MM.1S (cell line): ENCODE measurements at regions not wholly inside any gene's neighbourhood (a gene's known extent, or its start where the extent isn't known, plus 50 kb on each side); places are given as distances from the start of the nearest gene placed in this dataset.

Experiments
- DNase-seq: peaks from one replicate; pipeline ENCODE4 v3.0.0-alpha.2; 2015
- H2AFZ ChIP-seq: fragments of 300-600 bp; sonication (generic); 2 replicates; pipeline ENCODE4 v1.6.0; 2016; ENCODE audit warnings: antibody characterized with exemption, low read length
- H3F3A ChIP-seq: fragments of 300-600 bp; sonication (generic); 2 replicates; pipeline ENCODE4 v1.6.1; 2016; ENCODE audit warnings: mild to moderate bottlenecking, antibody characterized with exemption, low read length, moderate library complexity, mixed read lengths; ENCODE audit not compliant: insufficient read depth
- H3K27ac ChIP-seq: fragments of 300-600 bp; sonication (generic); 2 replicates; pipeline ENCODE4 v1.5.1; 2016; ENCODE audit warnings: mild to moderate bottlenecking, low read length
- H3K27me3 ChIP-seq: fragments of 300-600 bp; sonication (generic); replicated peaks from 2 replicates; pipeline ENCODE4 v1.6.0; 2016; ENCODE audit warnings: low read length; ENCODE audit not compliant: insufficient read depth
- H3K36me3 ChIP-seq: fragments of 300-600 bp; sonication (generic); replicated peaks from 2 replicates; pipeline ENCODE4 v1.6.1; 2016; ENCODE audit warnings: mild to moderate bottlenecking, low read length, mixed read lengths; ENCODE audit not compliant: insufficient read depth
- H3K4me1 ChIP-seq: fragments of 300-600 bp; sonication (generic); 2 replicates; pipeline ENCODE4 v1.6.1; 2016; ENCODE audit warnings: low read length, mixed read lengths
- H3K4me2 ChIP-seq: fragments of 300-600 bp; sonication (generic); 2 replicates; pipeline ENCODE4 v1.6.0; 2016; ENCODE audit warnings: low read depth, low read length
- H3K4me3 ChIP-seq: fragments of 300-600 bp; sonication (generic); 2 replicates; pipeline ENCODE4 v1.5.1; 2016; ENCODE audit warnings: low read length, mixed read lengths
- H3K79me2 ChIP-seq: fragments of 300-600 bp; sonication (generic); 2 replicates; pipeline ENCODE4 v1.6.1; 2016; ENCODE audit warnings: mixed run types, low read length, mixed read lengths
- H3K9ac ChIP-seq: fragments of 300-600 bp; sonication (generic); 2 replicates; pipeline ENCODE4 v1.6.1; 2016; ENCODE audit warnings: low read length, mixed read lengths
- H3K9me2 ChIP-seq: fragments of 300-600 bp; sonication (generic); replicated peaks from 2 replicates; pipeline ENCODE4 v1.6.1; 2016; ENCODE audit warnings: mild to moderate bottlenecking, low read length, mixed read lengths; ENCODE audit not compliant: insufficient read depth
- H3K9me3 ChIP-seq: fragments of 300-600 bp; sonication (generic); replicated peaks from 2 replicates; pipeline ENCODE4 v1.6.1; 2016; ENCODE audit warnings: mild to moderate bottlenecking, low read length, mixed read lengths; ENCODE audit not compliant: insufficient read depth
- H4K20me1 ChIP-seq: fragments of 300-600 bp; sonication (generic); 2 replicates; pipeline ENCODE4 v1.6.1; 2016; ENCODE audit warnings: mild to moderate bottlenecking, low read length, moderate library complexity, mixed read lengths; ENCODE audit not compliant: insufficient read depth
- CTCF ChIP-seq: fragments of 300-600 bp; sonication (generic); IDR thresholded peaks from 2 replicates; pipeline ENCODE4 v1.5.1; 2016; ENCODE audit warnings: antibody characterized with exemption, low read length, mixed read lengths
- EZH2 ChIP-seq: fragments of 300-600 bp; sonication (generic); optimal IDR thresholded peaks from 2 replicates; pipeline ENCODE3; 2017; ENCODE audit warnings: low read depth, mild to moderate bottlenecking, antibody characterized with exemption, low read length, mixed read lengths
- EZH2phosphoT487 ChIP-seq: fragments of 300-600 bp; sonication (generic); IDR thresholded peaks from 2 replicates; pipeline ENCODE4 v1.6.1; 2018; ENCODE audit warnings: antibody characterized with exemption, low read length

GRCh38 chr6:41428996-41429421, 93.6 kb downstream of the NCR2 start:
- no peak for DNase-seq
- H3K36me3 ChIP-seq, result no peaks in the 10 kb centered on the region
- no peaks in the 10 kb centered on the region for H3K4me1 ChIP-seq
- H3K79me2 ChIP-seq, result no peaks in the 10 kb centered on the region
- no peaks in the 10 kb centered on the region for H3K9me2 ChIP-seq
- H3F3A ChIP-seq, result no peaks in the 10 kb centered on the region
- no peak overlapping the region for H2AFZ ChIP-seq
- peaks cover 65% of the 10 kb centered on the region for H3K27me3 ChIP-seq
- TF ChIP-seq EZH2phosphoT487 (no peak), EZH2 (no peak), CTCF (no peak)
- H3K27ac ChIP-seq, result no peak overlapping the region
- H3K4me2 ChIP-seq, result no peak overlapping the region
- no peak overlapping the region for H3K4me3 ChIP-seq
- no peaks in the 10 kb centered on the region for H4K20me1 ChIP-seq
- no peak overlapping the region for H3K9ac ChIP-seq
- no peaks in the 10 kb centered on the region for H3K9me3 ChIP-seq

GRCh38 chr6:41429506-41430504, 94.4 kb downstream of the NCR2 start:
- TF ChIP-seq CTCF (no peak), EZH2 (no peak), EZH2phosphoT487 (no peak)
- Histone ChIP-seq H3K79me2 (no peaks in the 10 kb centered on the region), H3K4me2 (no peak overlapping the region), H3K27me3 (peaks cover 65% of the 10 kb centered on the region), H3F3A (no peaks in the 10 kb centered on the region), H3K36me3 (no peaks in the 10 kb centered on the region), H3K9ac (no peak overlapping the region), H3K9me3 (no peaks in the 10 kb centered on the region), H3K9me2 (no peaks in the 10 kb centered on the region), H3K4me3 (no peak overlapping the region), H3K27ac (no peak overlapping the region), H4K20me1 (no peaks in the 10 kb centered on the region), H2AFZ (no peak overlapping the region), H3K4me1 (no peaks in the 10 kb centered on the region)
- no peak for DNase-seq

GRCh38 chr6:41430875-41431274, 95.5 kb downstream of the NCR2 start:
- H2AFZ ChIP-seq, result no peak overlapping the region
- no peaks in the 10 kb centered on the region for H3F3A ChIP-seq
- peaks cover 57% of the 10 kb centered on the region for H3K27me3 ChIP-seq
- no peak overlapping the region for H3K4me2 ChIP-seq
- H4K20me1 ChIP-seq, result no peaks in the 10 kb centered on the region
- DNase-seq, result no peak
- H3K36me3 ChIP-seq, result no peaks in the 10 kb centered on the region
- no peaks in the 10 kb centered on the region for H3K79me2 ChIP-seq
- no peaks in the 10 kb centered on the region for H3K4me1 ChIP-seq
- TF ChIP-seq EZH2phosphoT487 (no peak), EZH2 (no peak), CTCF (no peak)
- H3K9me3 ChIP-seq, result no peaks in the 10 kb centered on the region
- H3K27ac ChIP-seq, result no peak overlapping the region
- no peak overlapping the region for H3K9ac ChIP-seq
- no peak overlapping the region for H3K4me3 ChIP-seq
- no peaks in the 10 kb centered on the region for H3K9me2 ChIP-seq
